ENCODE measurements at regions not wholly inside any gene's neighbourhood (a gene's known extent, or its start where the extent isn't known, plus 50 kb on each side); places are given as distances from the start of the nearest gene placed in this dataset.
A peak's percentile ranks its signal among the peaks of the same experiment; 100 is the strongest.

DNA sequence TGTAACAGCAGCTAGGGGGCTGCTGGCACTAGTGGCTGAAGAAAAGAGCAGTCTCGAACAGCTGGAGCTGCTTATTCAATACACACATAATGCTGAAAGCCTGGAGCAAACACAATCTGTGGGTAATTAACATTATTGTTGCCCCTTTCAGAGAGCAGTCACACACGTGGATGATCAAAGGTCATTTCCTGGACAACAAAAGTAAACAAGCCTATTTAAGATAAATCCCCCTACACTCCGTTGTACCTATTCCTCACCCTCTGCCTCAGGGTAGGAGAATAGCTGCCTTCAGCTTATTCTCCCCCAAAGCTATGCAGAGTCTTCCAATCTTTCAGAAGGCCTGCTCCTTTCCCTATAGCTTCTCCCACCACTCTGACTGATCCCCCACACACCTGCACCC, 803.9 kb downstream of the C4orf33 start:
- no peak for DNase-seq

DNA sequence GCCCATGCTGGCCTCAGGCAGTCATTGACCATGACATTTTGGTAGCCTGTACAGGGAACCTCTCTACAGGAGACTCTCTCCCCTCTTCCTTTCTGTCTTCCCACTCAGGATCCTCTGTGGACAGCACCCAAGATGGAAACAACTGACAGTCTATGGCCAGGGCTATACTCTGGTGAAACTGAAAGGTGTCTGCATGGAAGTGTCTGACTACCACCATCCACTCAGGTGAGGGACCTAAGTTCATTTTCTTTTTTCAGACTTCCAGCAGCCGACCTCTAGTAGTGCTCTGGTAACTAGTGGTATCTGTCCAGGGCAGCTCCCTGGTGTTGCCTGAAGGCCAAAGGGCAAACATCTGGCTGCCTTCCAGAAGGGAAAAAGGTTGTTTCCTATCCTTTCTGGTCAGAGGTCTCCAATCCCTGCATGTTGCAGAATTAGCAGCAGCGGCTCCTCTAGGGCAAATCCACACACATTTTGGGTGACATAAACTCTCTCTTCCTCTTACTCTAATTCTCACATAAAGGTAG, 804.5 kb downstream of the C4orf33 start:
- no peak for DNase-seq

DNA sequence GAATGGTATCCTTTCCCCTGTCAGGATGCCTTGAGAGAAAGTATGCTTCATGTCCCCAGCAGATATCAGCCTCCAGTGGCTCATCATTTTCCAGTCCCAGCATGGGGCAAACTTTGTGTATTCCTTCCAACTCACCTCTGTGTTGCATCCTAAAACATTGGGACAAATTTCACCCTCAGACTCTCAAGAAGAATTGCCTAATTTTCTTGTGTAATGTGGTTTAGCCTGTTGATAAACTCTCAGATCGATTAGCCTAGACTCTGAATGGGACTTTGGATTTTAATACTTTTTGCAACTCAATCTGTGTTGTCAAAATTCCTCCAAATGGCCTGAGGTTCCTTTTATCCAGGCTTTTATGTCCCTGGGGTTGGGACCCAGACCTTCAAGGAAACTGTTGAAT, 805.3 kb downstream of the C4orf33 start:
- DNase-seq: no peak

DNA sequence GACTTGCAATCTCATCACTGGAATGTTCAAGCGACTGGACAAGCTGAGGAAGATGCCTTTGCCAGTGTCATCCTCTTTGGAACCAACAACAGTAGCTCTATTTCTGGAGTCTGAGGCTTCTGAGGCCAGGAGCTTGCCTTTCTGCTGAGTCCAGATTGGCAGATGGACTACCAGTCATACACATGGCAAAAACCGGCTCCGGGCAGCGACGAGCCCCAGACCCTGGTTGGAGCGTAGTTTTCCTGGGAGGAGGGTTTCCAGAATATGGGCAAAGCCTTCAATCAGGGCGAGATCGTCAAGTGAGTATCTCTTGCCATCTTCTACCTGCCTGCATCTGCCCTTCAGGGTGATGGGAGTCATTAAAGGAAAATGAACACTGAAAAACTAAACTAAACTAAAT, 807.9 kb downstream of the C4orf33 start:
- no peak for DNase-seq

DNA sequence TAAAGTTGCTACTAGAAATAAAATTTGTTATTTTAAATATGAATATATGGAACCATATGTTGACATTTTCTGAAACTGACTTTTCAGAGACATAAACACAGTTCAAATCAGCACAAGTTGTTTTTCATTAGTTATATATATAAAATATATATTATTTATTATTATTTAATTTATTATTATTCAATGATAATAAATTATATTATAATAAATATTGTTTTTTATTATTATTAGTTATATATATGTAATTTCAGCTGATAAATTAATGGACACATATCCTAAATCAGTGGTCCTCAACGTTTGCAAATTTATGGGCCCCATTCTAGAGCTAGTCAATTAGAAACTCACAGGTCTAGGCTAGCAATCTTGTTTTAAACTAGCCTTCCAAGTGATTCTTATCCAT, 809.3 kb downstream of the C4orf33 start:
- no peak for DNase-seq

DNA sequence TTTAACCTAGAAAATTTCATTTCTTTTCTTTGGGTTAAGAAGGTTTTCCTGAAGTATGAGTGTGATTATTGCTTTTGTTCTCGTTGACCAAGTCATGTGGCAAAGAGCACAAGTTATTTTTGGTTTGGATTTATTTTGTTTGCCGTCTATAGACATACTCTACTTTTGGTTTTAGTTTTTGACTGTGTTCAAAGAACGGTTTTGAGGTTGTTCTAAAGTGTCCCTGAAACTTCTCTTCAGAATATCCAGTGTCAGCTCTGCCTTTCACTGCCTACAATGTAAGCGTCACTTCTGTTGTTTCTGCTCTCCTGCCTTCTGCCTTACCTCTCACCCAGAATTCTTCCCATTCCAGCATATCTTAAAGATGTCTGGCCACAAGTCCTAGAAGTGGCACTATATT, 812.2 kb downstream of the C4orf33 start:
- no peak for DNase-seq

DNA sequence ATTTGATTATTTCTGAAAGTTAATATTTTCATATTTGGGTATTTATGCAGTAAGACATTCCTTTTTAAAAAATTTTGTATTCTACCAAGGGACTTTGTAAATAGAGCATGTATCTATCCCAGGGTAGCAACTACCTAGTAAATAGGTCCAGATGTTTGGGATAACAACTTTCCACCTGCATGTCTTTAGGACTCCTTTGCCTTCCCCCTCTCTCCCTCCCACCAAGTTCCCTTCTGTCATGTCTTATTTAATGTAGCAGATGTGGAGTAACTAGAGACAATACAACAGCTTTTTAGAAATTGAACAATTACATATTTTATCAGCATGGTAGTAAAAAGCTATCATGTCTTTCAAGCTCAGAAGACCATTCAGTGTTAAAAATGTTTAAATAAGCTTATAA, 821.0 kb downstream of the C4orf33 start:
- no peak for DNase-seq

DNA sequence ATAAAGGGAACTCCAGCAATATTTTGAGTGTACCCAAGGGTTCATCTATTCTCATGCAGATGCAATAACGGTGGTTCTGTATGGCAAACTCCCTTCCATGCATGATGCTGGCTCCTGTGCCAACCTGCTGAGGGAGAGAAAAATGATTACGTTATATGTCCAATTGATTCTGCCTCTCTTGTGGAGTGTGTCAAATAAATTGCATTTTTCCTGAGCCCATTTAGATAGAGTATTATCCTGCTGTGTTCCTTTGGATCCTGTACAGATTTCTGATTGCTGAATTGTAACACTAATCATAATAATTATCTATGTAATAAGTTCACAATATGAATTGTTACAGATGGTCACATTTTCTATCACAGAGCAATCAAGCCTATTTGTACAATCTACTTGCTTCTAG, 821.7 kb downstream of the C4orf33 start:
- DNase-seq: no peak

DNA sequence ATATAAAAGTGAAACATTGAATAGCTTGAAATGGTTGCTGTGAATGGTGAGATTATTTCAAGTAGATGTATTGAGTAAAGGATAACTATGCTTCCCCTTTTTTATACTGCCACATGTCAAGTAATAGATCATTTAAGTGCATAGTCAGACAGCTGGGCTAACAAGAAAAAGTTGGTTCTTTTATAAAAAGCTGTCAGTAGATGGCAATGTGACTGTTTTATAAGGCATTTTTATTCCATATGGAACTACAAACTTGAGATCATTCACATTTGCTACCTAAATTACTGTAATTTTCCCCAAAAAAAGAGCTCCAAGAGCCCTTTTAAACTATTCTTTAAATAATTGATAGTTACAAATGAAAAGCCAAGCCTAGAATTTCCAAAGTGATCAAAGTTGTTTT, 831.0 kb downstream of the C4orf33 start:
- DNase-seq: no peak

DNA sequence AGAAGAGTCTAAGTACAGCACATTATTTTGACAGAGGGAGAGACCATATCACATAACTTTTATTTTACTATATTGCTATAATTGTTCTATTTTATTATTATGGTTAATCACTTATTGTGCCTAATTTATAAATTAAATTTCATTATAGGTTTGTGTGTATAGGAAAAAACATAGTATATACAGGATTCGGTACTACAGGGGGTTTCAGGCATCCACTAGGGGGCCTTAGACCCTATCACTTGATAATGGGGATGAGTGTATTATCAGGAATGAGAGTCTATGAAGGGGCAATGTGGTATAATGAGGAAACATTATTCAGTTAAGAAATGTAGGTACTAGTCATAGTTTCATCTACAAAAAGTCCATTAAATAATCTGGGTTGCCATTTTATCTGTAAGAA, 833.1 kb downstream of the C4orf33 start:
- DNase-seq: no peak

DNA sequence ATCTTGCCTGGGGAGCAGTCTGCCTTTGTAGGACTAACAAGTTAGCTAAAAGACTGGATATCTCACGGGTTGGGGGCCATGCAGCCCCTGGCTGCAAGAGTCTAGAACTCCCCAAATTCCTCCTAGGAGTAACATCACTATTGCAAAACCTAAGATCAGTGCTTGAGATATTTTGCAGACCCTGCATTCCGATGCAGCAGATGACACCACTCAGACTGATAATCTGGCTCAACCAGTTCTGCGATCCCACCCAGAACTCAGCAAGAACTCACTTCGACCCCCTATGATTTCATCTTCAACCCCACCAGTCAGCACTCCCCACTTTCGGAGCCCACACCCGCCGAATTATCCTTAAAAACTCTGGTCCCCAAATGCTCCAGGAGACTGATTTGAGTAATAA, 834.0 kb downstream of the C4orf33 start:
- no peak for DNase-seq

DNA sequence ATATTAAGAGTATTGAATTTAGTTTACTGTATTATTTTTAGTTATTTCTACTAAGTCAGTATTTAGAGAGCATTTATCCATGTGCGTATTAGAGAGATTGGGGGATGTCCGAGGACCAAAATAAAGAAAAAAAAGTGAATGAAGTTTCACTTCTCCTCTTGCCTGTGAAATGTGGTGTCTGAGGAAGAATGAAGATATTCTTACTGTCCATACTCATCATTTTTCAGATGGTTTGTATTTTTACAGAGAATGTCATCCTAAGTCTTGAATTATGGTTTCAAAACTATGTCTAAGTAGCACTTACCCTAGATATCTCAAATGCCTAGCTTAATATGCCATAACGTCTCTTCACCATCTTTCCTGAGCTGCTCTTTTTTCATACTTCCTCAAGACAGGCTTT, 854.3 kb downstream of the C4orf33 start:
- DNase-seq: no peak

DNA sequence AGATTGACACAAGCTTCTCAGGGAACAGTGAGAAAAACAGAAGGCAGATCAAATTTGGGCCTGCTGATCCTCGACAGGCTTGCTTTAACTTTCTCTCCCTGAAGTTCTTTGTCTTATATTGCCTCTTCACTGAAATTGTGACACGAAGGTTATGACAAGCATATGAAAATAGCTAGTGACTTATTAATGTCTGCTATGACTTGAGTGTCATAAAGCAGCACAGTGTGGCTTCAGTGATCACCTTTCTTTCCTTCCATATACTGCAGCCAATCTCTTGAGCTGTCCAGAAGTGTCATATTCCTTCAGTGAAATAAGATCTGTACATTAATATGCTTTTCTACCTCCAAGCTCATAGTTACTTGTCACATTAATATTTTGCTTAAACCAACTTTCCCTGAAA, 870.2 kb downstream of the C4orf33 start:
- no peak for DNase-seq

DNA sequence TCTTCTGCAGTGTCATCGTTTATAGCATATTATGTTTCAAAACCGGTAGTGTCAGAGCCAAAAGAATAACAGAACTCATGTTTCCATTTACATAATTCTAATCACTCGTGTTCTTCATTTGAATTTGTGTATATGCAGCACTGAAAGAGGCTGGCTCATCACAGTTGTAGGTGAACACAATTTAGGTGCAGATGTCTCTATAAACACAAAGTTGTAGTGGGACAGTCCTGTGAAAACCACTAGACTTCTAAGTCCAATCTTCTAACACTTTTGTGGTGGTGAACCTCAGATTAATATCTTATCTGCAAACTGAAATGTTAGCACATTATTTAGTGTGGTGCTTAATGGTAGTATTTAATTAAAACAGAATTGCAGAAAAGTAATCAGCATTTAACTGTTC, 872.4 kb downstream of the C4orf33 start:
- DNase-seq: no peak

DNA sequence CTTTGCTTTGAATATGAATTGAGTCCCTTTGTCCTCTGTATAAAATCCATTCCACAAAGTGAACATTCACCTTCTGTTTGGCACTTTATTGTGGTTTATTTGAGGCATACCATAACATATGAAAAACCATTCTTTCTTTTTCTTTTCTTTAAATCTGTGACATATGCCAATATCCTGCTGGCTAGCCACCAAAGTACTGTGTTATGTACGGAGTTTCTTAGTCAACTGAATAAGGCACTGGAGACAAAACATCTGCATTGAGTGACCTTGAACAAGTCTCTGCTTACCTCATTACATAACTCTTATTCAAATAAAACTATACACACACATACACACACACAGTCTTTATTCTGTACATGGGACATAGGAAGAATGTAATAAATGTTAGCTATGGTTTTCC, 872.8 kb downstream of the C4orf33 start:
- DNase-seq: no peak

DNA sequence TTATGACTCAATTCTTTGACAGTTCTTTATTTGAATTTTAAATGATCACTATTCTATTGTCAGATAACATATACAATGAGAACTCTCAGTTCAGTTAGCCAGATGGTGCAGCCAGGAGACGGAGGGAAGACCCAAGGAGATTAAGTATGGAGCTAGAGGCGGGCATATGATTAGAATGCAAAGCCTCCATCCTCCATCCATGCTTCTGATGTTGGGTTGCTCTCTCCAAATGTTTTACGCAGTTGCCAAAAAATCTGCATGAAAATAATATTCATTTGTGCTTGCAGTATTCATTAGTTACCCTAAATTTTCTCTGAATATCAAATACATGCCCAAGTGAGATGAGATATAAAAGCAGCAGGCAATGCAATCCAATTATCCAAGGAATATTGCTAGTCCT, 874.8 kb downstream of the C4orf33 start:
- no peak for DNase-seq

DNA sequence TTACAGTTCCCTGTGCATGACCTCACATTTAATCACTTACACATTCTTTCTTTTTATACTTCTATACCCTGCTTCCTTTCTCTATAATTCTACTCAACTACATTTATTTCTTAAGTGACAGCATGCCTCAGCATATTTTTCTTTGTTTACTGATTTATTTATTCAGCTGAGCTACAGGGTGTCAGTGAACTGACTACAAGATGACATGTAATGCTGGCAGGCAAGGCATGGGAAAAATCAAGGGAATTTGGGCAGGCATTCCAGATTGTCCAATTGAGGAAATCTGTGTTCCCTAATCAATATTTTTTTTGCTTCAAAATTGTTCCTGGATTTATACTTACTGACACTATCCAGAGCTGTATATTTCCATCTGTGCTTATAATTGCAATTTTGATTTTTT, 875.5 kb downstream of the C4orf33 start:
- DNase-seq: no peak

DNA sequence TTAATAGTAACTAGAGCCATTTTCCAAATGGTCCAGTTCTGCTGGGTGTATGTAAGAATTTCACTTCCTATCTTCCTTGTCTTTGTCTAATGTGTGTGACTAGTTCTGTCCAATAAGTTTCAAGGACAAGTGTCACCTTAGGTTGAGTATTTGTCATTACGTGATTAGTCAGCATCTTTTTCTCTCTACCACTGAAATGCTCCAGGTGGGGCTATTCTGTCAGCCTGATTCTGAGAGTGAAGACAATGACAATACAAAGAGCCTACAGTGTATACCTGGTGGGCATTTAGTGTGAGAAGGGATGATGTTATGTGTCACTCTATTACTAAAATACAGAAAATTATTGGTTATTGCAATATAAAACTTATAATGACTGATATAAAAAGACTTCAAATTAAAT, 876.3 kb downstream of the C4orf33 start:
- no peak for DNase-seq

DNA sequence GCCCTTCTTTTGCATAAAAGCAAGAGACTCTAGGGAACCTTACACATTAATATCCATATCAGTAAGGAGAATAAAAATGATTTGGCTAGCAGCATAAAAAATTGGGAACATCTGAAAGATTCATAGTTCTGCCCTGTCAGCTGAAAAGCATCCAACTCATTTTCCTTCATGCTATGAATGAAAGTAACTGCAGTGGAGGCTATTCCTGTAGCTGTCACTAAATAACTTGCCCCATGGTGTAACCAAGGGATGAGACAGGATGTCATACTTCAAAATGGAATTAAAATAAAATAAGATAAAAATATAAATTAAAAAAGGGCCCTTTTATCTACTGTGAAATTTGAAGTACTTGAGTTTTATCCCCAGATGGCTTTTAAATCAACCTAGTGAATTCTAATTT, 878.8 kb downstream of the C4orf33 start:
- DNase-seq: peak; percentile 63

DNA sequence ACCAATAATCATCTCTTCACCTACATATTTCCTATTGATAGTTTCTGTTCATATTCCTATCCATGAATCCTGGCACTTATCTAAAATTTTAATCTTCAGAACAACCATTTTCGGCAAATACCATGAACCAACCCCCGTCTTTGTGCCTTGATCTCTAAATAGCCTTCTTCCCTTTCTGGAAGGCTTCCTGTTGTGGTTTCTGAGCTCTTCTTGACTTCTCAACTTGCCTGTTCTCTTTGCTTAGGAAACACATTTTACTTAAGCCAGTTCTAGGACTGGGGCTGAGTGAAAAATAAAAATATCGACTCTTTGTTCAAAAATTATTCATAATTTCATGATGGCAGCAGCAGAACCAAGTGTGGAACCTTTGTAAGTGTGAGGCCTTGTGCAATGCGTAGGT, 882.4 kb downstream of the C4orf33 start:
- DNase-seq: no peak

DNA sequence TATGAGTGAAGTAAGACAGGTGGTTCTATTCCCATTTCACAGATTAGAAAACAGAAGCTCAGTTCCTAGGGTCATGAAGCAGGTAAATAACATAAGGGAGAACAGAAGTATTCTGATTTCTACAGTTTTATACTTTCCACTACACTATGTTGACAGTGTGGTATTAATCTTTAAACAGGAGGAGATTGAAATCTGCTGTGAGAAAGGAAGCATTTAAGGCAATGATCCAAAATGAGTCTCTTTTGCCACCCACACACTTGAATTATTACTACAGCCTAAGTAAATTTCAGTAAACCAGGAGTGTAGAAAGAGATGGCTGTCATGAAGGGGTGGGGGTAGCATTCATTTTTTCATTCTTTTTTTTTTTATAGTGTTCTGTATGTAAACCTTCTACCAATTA, 893.0 kb downstream of the C4orf33 start:
- DNase-seq: no peak

DNA sequence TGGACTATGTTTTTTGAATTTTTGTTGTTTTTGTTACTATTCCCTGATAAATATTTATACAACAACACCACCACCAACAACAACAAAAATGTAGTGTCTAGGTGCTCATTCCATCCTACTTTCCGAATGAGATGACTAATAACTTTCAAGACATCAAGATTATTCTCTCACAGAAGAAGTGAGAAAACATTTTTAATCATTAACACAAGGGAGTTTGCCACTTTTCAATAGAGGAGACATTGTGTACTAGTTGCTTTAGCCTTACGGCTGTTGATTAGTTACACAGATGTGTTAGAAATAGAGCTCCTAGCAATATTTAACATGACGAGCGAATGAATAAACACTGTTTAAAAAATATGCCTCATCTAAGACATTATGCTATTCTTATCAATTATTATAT, 898.8 kb downstream of the C4orf33 start:
- DNase-seq: no peak

DNA sequence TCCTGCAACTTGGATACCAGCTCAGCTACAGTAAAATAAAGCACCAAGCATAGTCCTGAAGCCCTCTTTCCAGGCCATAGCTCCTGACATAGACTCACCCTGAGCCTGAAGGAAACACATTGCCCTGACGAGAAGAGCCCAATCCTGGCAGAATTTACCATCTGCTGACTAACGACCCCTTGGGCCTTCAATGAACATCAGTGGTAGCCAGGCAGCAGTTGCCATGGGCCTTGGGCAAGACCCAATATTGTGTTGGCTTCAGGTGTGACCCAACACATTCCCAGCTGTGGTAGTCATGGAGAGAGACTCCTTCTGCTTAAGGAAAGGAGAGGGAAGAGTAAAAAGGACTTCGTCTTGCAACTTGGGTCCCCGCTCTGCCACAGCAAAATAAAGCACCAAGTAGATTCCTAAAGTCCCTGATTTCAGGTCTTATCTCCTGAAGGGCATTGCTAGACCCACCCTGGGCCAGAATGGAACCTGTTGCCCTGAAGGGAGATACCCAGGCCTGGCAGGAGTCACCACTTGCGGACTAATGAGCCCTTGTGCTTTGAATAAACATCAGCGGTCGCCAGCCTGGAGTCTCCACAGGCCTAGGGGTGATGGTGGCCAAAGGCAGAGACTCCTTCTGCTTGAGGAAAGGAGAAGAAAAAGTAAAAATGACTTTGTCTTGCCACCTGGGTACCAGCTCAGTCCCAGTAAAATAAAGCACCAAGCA, 902.6 kb downstream of the C4orf33 start:
- DNase-seq: no peak

DNA sequence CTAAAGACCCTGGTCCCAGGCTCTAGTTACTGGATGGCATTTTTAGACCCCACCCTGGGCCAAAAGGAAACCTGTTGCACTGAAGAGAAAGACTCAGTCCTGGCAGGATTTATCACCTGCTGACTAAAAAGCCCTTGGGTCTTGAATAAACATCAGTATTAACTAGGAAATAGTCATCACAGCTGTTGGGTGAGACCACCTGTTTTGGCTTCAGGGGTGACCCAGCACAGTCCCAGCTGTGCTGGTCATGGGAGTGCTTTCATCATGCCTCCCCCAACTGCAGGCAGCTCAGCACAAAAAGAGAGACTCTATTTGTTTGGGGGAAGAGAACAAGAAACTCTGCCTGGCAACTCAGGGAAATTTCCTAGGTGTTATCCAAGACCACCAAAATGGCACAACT, 903.2 kb downstream of the C4orf33 start:
- no peak for DNase-seq

DNA sequence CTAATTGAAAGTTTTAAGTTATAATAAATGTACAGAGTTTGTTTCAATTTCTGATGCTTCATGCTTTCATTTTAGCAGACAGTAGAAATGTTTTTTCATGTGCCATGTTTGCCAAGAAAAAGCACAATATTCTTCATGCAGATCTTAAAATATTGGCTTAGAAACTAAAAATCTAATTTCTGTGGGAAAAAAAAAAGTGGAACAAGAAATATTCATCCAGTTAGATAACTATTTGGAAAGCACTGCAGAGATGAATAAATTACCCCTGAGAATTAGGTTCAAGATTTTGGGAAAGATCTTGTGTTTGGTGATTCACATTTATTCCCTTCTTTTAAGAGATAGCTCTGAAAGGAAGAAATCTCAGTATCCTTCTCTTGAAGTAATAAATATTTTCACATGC, 912.5 kb downstream of the C4orf33 start:
- peak; percentile 18 for DNase-seq
